ENCODE measurements at regions not wholly inside any gene's neighbourhood (a gene's known extent, or its start where the extent isn't known, plus 50 kb on each side); places are given as distances from the start of the nearest gene placed in this dataset.

GRCh38 chr2:2580341-2580740 is 249.3 kb upstream of the MYT1L start:
- no peak for TF ChIP-seq CTCF (IDR thresholded peaks at IDR 0.05; ENCODE audit: low read length)
- no peak for TF ChIP-seq EZH2phosphoT487 (IDR thresholded peaks at IDR 0.05; ENCODE audit: low read length)
- no peak for TF ChIP-seq EZH2 (optimal IDR thresholded peaks at IDR 0.05; ENCODE audit: low read depth, low read length)

Data from MM.1S (cell line).